ENCODE measurements at regions not wholly inside any gene's neighbourhood (a gene's known extent, or its start where the extent isn't known, plus 50 kb on each side); places are given as distances from the start of the nearest gene placed in this dataset.
A peak's percentile ranks its signal among the peaks of the same experiment; 100 is the strongest.

- TF ChIP-seq REST (IDR thresholded peaks at IDR 0.05; ENCODE audit: insufficient read depth in 1 of 2, low read depth in 2 of 2, low read length in 2 of 2) = no peak
- TF ChIP-seq SIN3A (IDR thresholded peaks at IDR 0.05; ENCODE audit: borderline replicate concordance, insufficient read depth, low read length) = no peak
- no peak for TF ChIP-seq TAF1 (IDR thresholded peaks at IDR 0.05; ENCODE audit: borderline replicate concordance, insufficient read depth, low read length)
- TF ChIP-seq POLR2AphosphoS5 (IDR thresholded peaks at IDR 0.05; ENCODE audit: low read depth, low read length) = no peak
- no peak for TF ChIP-seq FOXP2 (optimal IDR thresholded peaks at IDR 0.05; ENCODE audit: borderline replicate concordance, extremely low read depth, extremely low read length, insufficient read depth)
These were observed 87.3 kb downstream of the GLI2 start for GRCh38 chr2:120822933-120823332.

GRCh38 chr2:120823551-120823950 lies 87.9 kb downstream of the GLI2 start:
- TF ChIP-seq REST (IDR thresholded peaks at IDR 0.05; ENCODE audit: insufficient read depth in 1 of 2, low read depth in 2 of 2, low read length in 2 of 2) = no peak
- no peak for TF ChIP-seq FOXP2 (optimal IDR thresholded peaks at IDR 0.05; ENCODE audit: borderline replicate concordance, extremely low read depth, extremely low read length, insufficient read depth)
- no peak for TF ChIP-seq SIN3A (IDR thresholded peaks at IDR 0.05; ENCODE audit: borderline replicate concordance, insufficient read depth, low read length)
- TF ChIP-seq POLR2AphosphoS5 (IDR thresholded peaks at IDR 0.05; ENCODE audit: low read depth, low read length) = no peak
- TF ChIP-seq TAF1 (IDR thresholded peaks at IDR 0.05; ENCODE audit: borderline replicate concordance, insufficient read depth, low read length) = no peak

- no peak for TF ChIP-seq FOXP2 (optimal IDR thresholded peaks at IDR 0.05; ENCODE audit: borderline replicate concordance, extremely low read depth, extremely low read length, insufficient read depth)
- TF ChIP-seq SIN3A (IDR thresholded peaks at IDR 0.05; ENCODE audit: borderline replicate concordance, insufficient read depth, low read length) = no peak
- TF ChIP-seq REST (IDR thresholded peaks at IDR 0.05; ENCODE audit: insufficient read depth in 1 of 2, low read depth in 2 of 2, low read length in 2 of 2) = no peak
These were observed 88.6 kb downstream of the GLI2 start for GRCh38 chr2:120824246-120824645.

- no peak for TF ChIP-seq SIN3A (IDR thresholded peaks at IDR 0.05; ENCODE audit: borderline replicate concordance, insufficient read depth, low read length)
- TF ChIP-seq REST (IDR thresholded peaks at IDR 0.05; ENCODE audit: insufficient read depth in 1 of 2, low read depth in 2 of 2, low read length in 2 of 2) = peak in 1 of 2 experiments; percentile 31; a peak in 1 of 4 replicates
These were observed 89.9 kb downstream of the GLI2 start for GRCh38 chr2:120825370-120826259.

GRCh38 chr2:120826260-120826648 lies 90.6 kb downstream of the GLI2 start:
- TF ChIP-seq SIN3A (IDR thresholded peaks at IDR 0.05; ENCODE audit: borderline replicate concordance, insufficient read depth, low read length) (no peak), FOXP2 (optimal IDR thresholded peaks at IDR 0.05; ENCODE audit: borderline replicate concordance, extremely low read depth, extremely low read length, insufficient read depth) (no peak), REST (IDR thresholded peaks at IDR 0.05; ENCODE audit: insufficient read depth in 1 of 2, low read depth in 2 of 2, low read length in 2 of 2) (no peak), POLR2AphosphoS5 (IDR thresholded peaks at IDR 0.05; ENCODE audit: low read depth, low read length) (no peak), TAF1 (IDR thresholded peaks at IDR 0.05; ENCODE audit: borderline replicate concordance, insufficient read depth, low read length) (no peak)
